PFSK-1 (cell line): ENCODE measurements at regions not wholly inside any gene's neighbourhood (a gene's known extent, or its start where the extent isn't known, plus 50 kb on each side); places are given as distances from the start of the nearest gene placed in this dataset.

Source experiments
- POLR2AphosphoS5 ChIP-seq: IDR thresholded peaks from 2 replicates; pipeline ENCODE4 v1.6.1; 2012; ENCODE audit warnings: low read depth, mild to moderate bottlenecking, control low read depth, low read length, moderate library complexity
- SIN3A ChIP-seq: IDR thresholded peaks from 2 replicates; pipeline ENCODE4 v1.6.1; 2012; ENCODE audit warnings: mild to moderate bottlenecking, low read length, moderate library complexity, borderline replicate concordance; ENCODE audit not compliant: insufficient read depth
- TAF1 ChIP-seq: IDR thresholded peaks from 2 replicates; pipeline ENCODE4 v1.6.1; 2012; ENCODE audit warnings: low read length, control low read depth, borderline replicate concordance; ENCODE audit not compliant: insufficient read depth

DNA sequence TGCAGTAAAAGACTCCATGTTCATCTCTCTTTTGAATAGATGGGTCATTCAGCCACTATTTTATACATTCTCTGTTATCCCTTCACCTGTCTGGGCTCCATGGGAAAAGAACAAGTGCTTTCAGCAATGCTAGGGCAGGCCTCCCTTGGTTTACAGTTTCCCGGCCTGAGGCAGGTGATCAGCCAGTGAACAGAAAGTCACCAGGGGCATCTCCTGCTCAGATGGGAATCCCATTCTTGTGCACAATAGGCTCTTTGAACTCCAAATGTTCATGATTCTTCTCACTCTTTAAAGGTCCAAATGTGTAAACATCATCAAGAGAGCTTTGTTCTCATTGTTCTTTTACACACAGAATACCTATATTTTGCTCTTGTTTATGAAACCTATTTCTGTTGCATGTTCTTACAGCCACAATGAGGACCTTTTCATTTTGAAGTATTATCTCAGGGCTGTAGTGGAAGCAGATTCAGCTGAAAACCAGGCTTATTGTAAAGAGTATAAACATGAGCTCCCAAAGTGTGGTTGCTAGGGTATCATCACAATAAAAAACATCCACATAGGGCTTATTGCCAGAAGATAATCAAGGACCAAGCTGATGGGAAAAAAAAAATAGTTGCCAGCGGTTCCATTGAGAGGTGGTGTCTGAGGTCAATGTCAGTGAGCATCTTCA, 267.1 kb upstream of the SGK1 start:
- TF ChIP-seq TAF1 (no peak), POLR2AphosphoS5 (no peak), SIN3A (no peak)
